ENCODE measurements at regions not wholly inside any gene's neighbourhood (a gene's known extent, or its start where the extent isn't known, plus 50 kb on each side); places are given as distances from the start of the nearest gene placed in this dataset.

DNA sequence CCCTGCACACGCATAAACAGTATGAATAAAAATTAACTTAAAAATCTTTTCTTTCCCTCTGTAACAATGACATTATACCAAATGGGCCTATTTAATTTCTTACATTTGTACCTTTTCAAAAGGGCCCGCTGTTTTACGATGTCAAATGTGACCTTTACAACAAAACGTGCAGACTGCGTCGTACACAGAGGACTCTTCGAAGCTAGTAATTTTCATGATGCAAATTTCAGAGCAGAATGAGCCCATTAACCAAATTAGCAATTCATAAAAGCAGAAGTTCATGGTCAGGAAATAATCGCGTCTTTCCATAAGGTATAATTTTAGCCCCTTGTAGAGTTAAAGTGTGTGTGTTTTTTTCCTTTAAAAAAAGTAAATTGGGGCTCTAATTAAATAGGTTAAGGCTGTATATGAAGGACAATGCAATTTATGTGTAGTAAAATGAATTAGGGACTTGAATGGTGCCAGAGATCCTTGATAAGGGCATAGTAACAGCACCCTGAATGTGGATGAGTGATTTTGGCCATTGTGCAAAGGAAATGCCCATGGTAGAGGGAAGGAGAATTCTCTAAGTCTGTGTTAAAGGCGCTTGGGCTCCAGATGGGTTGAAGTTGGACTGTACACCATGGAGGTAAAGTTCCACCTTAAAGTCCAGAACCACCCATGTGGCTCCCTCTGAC is 546.4 kb upstream of the EEF2KMT start:
- TF ChIP-seq, protein P1, sequence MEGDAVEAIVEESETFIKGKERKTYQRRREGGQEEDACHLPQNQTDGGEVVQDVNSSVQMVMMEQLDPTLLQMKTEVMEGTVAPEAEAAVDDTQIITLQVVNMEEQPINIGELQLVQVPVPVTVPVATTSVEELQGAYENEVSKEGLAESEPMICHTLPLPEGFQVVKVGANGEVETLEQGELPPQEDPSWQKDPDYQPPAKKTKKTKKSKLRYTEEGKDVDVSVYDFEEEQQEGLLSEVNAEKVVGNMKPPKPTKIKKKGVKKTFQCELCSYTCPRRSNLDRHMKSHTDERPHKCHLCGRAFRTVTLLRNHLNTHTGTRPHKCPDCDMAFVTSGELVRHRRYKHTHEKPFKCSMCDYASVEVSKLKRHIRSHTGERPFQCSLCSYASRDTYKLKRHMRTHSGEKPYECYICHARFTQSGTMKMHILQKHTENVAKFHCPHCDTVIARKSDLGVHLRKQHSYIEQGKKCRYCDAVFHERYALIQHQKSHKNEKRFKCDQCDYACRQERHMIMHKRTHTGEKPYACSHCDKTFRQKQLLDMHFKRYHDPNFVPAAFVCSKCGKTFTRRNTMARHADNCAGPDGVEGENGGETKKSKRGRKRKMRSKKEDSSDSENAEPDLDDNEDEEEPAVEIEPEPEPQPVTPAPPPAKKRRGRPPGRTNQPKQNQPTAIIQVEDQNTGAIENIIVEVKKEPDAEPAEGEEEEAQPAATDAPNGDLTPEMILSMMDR (IDR thresholded peaks at IDR 0.05; ENCODE audit: low read depth, low read length), result no peak
- DNase-seq (ENCODE audit: extremely low read depth, low read depth), result no peak

DNA sequence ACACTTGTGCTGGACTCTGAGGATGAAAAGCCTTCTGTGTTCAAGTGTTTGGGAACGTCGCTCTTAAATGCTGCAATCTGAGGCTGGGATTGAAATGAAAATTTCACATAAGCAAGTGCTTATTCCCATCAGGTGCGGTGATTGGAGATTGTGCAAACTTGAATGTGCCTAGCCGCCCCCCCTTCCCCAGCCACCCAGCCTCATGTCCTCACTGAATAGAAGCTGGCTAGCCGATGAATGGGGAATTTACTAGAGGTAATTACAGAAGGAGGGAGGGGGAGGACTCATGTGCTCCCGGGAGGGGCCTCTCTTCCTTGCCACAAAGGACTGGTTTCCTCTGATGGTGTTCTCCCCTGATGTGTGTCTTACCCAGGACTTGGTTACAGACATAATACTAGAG is 544.8 kb upstream of the EEF2KMT start:
- no peak for DNase-seq (ENCODE audit: extremely low read depth, low read depth)
- TF ChIP-seq, protein P1 (IDR thresholded peaks at IDR 0.05; ENCODE audit: low read depth, low read length), result no peak

DNA sequence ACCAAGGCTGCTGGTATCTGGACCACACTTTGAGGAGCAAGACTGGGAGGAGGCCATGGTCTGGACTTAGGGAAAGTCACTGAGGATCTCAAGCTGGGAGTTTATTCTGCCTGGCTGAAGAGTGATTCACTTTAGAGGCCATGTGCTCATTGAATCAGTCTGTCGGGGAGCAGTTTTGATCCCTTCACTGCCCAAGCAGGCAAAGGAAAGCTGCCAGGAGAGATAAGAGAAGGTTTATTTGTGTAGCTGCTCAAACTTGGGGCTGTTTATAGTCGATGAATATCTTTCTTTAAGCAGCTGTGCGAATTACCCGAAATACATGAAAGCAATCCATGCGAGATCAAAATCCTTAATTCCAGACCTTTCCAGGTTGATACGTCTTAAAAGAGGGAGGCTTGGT is 544.4 kb upstream of the EEF2KMT start:
- DNase-seq (ENCODE audit: extremely low read depth, low read depth), result no peak
- TF ChIP-seq, protein P1 (IDR thresholded peaks at IDR 0.05; ENCODE audit: low read depth, low read length), result no peak

DNA sequence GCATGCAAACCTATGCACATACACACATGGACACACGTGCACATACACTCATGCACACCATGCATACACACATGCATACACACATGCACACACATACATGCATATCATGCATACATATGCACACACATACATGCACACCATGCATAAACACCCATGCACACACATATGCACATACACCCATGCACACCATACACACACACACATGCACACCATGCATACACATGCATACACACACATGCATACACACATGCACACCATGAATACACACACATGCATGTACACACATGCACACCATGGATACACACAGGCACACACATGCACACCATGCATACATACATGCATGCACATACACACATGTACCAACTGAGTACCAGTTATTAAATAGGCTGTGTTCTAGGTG is 543.3 kb upstream of the EEF2KMT start:
- TF ChIP-seq, protein P1 (IDR thresholded peaks at IDR 0.05; ENCODE audit: low read depth, low read length), result no peak
- DNase-seq (ENCODE audit: extremely low read depth, low read depth), result no peak

DNA sequence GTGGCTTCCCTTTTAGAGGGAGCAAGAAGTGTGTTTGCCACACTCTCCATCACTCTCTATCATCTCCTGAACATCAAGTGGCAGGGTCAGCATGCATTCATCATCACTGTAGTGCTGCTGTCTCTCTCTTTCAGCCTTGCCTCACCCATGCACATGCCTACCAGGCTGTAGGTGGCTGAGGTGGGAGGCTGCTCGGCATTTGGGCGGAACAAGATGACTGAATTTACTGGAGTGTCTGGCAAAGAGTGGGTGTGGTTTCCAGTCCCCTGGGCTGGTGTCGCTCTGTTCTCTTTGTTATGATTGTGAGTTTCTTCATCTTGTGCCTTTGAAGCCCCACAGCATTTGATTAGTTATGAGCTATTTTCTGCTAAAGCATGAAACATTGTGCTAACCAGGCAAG is 541.9 kb upstream of the EEF2KMT start:
- no peak for DNase-seq (ENCODE audit: extremely low read depth, low read depth)

DNA sequence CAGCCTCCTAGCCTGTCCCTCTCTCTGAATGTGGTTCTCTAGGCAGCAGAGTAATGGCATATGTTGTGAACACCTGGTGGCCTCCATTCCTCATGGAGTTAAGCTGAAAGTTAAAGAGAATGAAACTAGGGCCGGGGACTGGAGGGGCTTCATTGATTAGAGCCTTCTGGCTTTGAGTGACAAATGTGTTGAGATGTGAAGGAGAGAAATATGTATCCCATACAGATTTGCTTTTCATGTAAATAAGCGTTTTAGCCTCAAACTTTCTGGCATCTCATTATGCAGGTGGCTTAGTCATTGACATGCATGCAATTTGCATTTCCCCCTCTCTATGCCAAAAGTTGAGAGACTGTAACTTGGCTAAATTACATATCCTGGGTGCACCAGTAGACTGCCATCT is 537.7 kb upstream of the EEF2KMT start:
- DNase-seq (ENCODE audit: extremely low read depth, low read depth), result no peak
- TF ChIP-seq, protein P1 (IDR thresholded peaks at IDR 0.05; ENCODE audit: low read depth, low read length), result no peak

More for the DNA sequence above, 541.9 kb upstream of the EEF2KMT start:
- TF ChIP-seq, protein P1 (IDR thresholded peaks at IDR 0.05; ENCODE audit: low read depth, low read length), result no peak

DNA sequence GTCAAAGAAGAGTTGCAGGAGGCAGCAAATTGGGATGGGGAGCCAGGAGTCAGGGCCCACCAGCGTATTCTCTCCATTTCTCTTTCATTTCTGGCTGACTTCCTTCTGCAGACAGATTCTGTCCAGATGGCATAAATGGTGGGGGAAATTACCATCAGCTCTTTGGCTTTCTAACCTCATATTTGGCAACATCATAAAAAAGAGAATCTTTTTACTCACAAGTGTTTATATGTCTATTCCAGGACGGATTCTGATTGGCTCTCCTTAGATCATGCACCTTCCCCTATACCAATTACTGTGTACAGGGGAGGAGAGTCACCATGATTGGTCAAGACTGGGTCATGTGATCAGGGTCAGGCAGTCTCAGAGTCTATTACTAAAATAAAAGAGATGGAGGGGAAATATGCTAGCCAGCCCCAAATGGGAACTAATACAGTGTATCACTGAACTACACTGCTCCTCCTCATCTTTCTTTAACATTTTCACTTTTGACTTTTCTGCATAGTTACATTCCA is 537.1 kb upstream of the EEF2KMT start:
- TF ChIP-seq, protein P1 (IDR thresholded peaks at IDR 0.05; ENCODE audit: low read depth, low read length), result no peak
- no peak for DNase-seq (ENCODE audit: extremely low read depth, low read depth)
